ENCODE measurements at regions not wholly inside any gene's neighbourhood (a gene's known extent, or its start where the extent isn't known, plus 50 kb on each side); places are given as distances from the start of the nearest gene placed in this dataset.
"Not testable (repeated sequence)": the region's sequence is repeated elsewhere in the genome, so short reads cannot be mapped to it uniquely, and the experiment has no call there.

DNA sequence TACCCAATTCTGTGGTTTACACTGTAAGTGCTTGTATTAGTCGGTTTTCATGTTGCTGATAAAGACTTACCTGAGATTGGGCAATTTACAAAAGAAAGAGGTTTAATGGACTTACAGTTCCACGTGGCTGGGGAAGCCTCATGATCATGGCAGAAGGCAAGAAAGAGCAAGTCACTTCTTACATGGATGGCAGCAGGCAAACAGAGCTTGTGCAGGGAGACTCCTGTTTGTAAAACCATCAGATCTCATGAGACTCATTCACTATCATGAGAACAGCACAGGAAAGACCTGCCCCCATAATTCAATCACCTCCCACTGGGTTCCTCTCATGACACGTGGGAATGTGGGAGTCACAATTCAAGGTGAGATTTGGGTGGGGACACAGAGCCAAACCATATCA, 119.3 kb downstream of the BASP1 start:
- TF ChIP-seq, protein P1, sequence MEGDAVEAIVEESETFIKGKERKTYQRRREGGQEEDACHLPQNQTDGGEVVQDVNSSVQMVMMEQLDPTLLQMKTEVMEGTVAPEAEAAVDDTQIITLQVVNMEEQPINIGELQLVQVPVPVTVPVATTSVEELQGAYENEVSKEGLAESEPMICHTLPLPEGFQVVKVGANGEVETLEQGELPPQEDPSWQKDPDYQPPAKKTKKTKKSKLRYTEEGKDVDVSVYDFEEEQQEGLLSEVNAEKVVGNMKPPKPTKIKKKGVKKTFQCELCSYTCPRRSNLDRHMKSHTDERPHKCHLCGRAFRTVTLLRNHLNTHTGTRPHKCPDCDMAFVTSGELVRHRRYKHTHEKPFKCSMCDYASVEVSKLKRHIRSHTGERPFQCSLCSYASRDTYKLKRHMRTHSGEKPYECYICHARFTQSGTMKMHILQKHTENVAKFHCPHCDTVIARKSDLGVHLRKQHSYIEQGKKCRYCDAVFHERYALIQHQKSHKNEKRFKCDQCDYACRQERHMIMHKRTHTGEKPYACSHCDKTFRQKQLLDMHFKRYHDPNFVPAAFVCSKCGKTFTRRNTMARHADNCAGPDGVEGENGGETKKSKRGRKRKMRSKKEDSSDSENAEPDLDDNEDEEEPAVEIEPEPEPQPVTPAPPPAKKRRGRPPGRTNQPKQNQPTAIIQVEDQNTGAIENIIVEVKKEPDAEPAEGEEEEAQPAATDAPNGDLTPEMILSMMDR (IDR thresholded peaks at IDR 0.05), result not testable (repeated sequence)
- not testable (repeated sequence) for TF ChIP-seq POLR2A (IDR thresholded peaks at IDR 0.05)
